Ishikawa (cell line): ENCODE measurements at regions not wholly inside any gene's neighbourhood (a gene's known extent, or its start where the extent isn't known, plus 50 kb on each side); places are given as distances from the start of the nearest gene placed in this dataset.

Experiments
- CEBPB ChIP-seq: IDR thresholded peaks from 2 replicates; pipeline ENCODE4 v1.6.1; 2012
- CREB1 ChIP-seq: IDR thresholded peaks from 2 replicates; pipeline ENCODE4 v1.6.1; 2012; ENCODE audit warnings: low read depth
- EP300 ChIP-seq: IDR thresholded peaks from 2 replicates; pipeline ENCODE4 v1.6.1; 2012; ENCODE audit warnings: borderline replicate concordance
- FOXM1 ChIP-seq: IDR thresholded peaks from 2 replicates; pipeline ENCODE4 v1.6.1; 2012; ENCODE audit warnings: low read depth, borderline replicate concordance
- NFIC ChIP-seq: IDR thresholded peaks from 2 replicates; pipeline ENCODE4 v1.6.1; 2012
- RAD21 ChIP-seq: IDR thresholded peaks from 2 replicates; pipeline ENCODE4 v1.6.1; 2012; ENCODE audit warnings: low read depth
- TAF1 ChIP-seq: IDR thresholded peaks from 2 replicates; pipeline ENCODE4 v1.6.1; 2012; ENCODE audit warnings: low read depth, mild to moderate bottlenecking
- TEAD4 ChIP-seq: IDR thresholded peaks from 2 replicates; pipeline ENCODE4 v1.6.1; 2012
- ZBTB7A ChIP-seq: IDR thresholded peaks from 2 replicates; pipeline ENCODE4 v1.6.1; 2012; ENCODE audit warnings: low read depth
- TF ChIP-seq, protein P1 (sequence below): IDR thresholded peaks from 2 replicates; pipeline ENCODE4 v1.6.1; 2012
- TF ChIP-seq, protein P2 (sequence below): IDR thresholded peaks from 2 replicates; pipeline ENCODE4 v1.6.1; 2012; ENCODE audit warnings: low read depth, mild to moderate bottlenecking
- TF ChIP-seq, protein P3 (sequence below): IDR thresholded peaks from 2 replicates; pipeline ENCODE4 v1.6.1; 2012

DNA sequence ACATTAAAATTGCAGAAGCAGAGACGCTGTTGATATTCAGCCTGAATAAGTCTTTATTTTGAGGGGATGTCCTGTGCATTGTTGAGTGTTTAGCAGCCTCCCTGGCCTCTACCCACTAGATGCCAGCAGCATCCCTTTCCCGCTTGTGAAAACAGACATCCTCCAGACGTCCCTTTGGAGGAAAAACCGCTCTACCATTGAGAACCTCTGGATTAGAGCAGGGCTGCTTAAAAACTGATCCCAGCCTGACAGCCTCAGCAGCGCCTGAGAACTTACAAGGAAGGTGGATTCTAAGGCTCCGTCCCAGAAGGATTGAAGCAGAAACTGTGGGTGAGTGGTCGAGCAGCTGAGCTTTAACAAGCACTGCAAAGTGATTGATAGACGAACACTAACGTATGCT lies 349.7 kb downstream of the CYRIA start:
- TF ChIP-seq, protein P1, sequence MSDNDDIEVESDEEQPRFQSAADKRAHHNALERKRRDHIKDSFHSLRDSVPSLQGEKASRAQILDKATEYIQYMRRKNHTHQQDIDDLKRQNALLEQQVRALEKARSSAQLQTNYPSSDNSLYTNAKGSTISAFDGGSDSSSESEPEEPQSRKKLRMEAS: no peak
- TF ChIP-seq ZBTB7A: no peak
- TF ChIP-seq TAF1: no peak
- TF ChIP-seq EP300: no peak
- no peak for TF ChIP-seq CEBPB
- TF ChIP-seq NFIC: no peak
- no peak for TF ChIP-seq TEAD4
- TF ChIP-seq, protein P2, sequence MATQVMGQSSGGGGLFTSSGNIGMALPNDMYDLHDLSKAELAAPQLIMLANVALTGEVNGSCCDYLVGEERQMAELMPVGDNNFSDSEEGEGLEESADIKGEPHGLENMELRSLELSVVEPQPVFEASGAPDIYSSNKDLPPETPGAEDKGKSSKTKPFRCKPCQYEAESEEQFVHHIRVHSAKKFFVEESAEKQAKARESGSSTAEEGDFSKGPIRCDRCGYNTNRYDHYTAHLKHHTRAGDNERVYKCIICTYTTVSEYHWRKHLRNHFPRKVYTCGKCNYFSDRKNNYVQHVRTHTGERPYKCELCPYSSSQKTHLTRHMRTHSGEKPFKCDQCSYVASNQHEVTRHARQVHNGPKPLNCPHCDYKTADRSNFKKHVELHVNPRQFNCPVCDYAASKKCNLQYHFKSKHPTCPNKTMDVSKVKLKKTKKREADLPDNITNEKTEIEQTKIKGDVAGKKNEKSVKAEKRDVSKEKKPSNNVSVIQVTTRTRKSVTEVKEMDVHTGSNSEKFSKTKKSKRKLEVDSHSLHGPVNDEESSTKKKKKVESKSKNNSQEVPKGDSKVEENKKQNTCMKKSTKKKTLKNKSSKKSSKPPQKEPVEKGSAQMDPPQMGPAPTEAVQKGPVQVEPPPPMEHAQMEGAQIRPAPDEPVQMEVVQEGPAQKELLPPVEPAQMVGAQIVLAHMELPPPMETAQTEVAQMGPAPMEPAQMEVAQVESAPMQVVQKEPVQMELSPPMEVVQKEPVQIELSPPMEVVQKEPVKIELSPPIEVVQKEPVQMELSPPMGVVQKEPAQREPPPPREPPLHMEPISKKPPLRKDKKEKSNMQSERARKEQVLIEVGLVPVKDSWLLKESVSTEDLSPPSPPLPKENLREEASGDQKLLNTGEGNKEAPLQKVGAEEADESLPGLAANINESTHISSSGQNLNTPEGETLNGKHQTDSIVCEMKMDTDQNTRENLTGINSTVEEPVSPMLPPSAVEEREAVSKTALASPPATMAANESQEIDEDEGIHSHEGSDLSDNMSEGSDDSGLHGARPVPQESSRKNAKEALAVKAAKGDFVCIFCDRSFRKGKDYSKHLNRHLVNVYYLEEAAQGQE: no peak
- TF ChIP-seq CREB1: no peak
- no peak for TF ChIP-seq RAD21
- TF ChIP-seq, protein P3, sequence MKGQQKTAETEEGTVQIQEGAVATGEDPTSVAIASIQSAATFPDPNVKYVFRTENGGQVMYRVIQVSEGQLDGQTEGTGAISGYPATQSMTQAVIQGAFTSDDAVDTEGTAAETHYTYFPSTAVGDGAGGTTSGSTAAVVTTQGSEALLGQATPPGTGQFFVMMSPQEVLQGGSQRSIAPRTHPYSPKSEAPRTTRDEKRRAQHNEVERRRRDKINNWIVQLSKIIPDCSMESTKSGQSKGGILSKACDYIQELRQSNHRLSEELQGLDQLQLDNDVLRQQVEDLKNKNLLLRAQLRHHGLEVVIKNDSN: no peak
- TF ChIP-seq FOXM1: no peak
